K562 (cell line): ENCODE measurements at regions not wholly inside any gene's neighbourhood (a gene's known extent, or its start where the extent isn't known, plus 50 kb on each side); places are given as distances from the start of the nearest gene placed in this dataset.
A peak's percentile ranks its signal among the peaks of the same experiment; 100 is the strongest.

Experiments
- ATF3 ChIP-seq, 2 experiments: fragments of 450-650 bp in 1 of 2; sonication (generic) in 1 of 2; formaldehyde crosslinking in 1 of 2; IDR thresholded peaks in 1 of 2; conservative IDR thresholded peaks in 1 of 2; 2 replicates each; pipeline versions ENCODE4 v1.6.1 to v1.8.1; 2016 to 2023; ENCODE audit warnings: mild to moderate bottlenecking in 2 of 2, moderate library complexity in 2 of 2, inconsistent platforms in 1 of 2, missing genetic modification reagents in 1 of 2
- CAMTA2 ChIP-seq: fragments of 250-450 bp; sonication (Bioruptor Pico); conservative IDR thresholded peaks from 2 replicates; pipeline ENCODE4 v1.5.1; 2022
- CBX3 ChIP-seq, 2 experiments: IDR thresholded peaks; 1 replicate in 1 of 2; 2 replicates in 1 of 2; pipeline ENCODE4 v1.6.1; 2012; ENCODE audit warnings: inconsistent platforms in 2 of 2, low read length in 2 of 2, borderline replicate concordance in 1 of 2, control low read depth in 1 of 2
- ELF2 ChIP-seq: fragments of 250-450 bp; sonication (Bioruptor Pico); IDR thresholded peaks from 2 replicates; pipeline ENCODE4 v1.5.0; 2021; ENCODE audit warnings: mild to moderate bottlenecking
- EP400 ChIP-seq: fragments of 450-650 bp; IDR thresholded peaks from 2 replicates; pipeline ENCODE4 v1.6.1; 2017; ENCODE audit warnings: antibody characterized with exemption, mild to moderate bottlenecking, moderate library complexity
- ERF ChIP-seq: fragments of 450-650 bp; formaldehyde crosslinking; IDR thresholded peaks from 2 replicates; pipeline ENCODE4 v1.4.0; 2020; ENCODE audit warnings: mild to moderate bottlenecking, mixed read lengths
- FOXA1 ChIP-seq: fragments of 450-650 bp; IDR thresholded peaks from 2 replicates; pipeline ENCODE4 v1.6.1; 2016; ENCODE audit warnings: mild to moderate bottlenecking, borderline replicate concordance
- HSF4 ChIP-seq: fragments of 250-450 bp; sonication (Bioruptor Pico); IDR thresholded peaks from 2 replicates; pipeline ENCODE4 v2.1.2; 2022; ENCODE audit warnings: mild to moderate bottlenecking, moderate library complexity, borderline replicate concordance
- LEF1 ChIP-seq: fragments of 450-650 bp; IDR thresholded peaks from 2 replicates; pipeline ENCODE4 v1.6.1; 2016; ENCODE audit warnings: mild to moderate bottlenecking
- MAFG ChIP-seq: fragments of 450-650 bp; conservative IDR thresholded peaks from 2 replicates; pipeline ENCODE4 v1.6.1; 2016; ENCODE audit warnings: missing genetic modification characterization, missing compliant biosample characterization
- MCM5 ChIP-seq: fragments of 450-650 bp; IDR thresholded peaks from 2 replicates; pipeline ENCODE4 v1.6.1; 2016; ENCODE audit warnings: low read depth
- MIER1 ChIP-seq: fragments of 450-650 bp; IDR thresholded peaks from 2 replicates; pipeline ENCODE4 v1.6.1; 2016; ENCODE audit warnings: antibody characterized with exemption, mild to moderate bottlenecking, low read depth
- NEUROD1 ChIP-seq: fragments of 150-350 bp; IDR thresholded peaks from 2 replicates; pipeline ENCODE4 v1.6.1; 2014; ENCODE audit warnings: borderline replicate concordance, low read length, low read depth; ENCODE audit not compliant: partially characterized antibody
- PREB ChIP-seq: sonication (generic); formaldehyde crosslinking; IDR thresholded peaks from 2 replicates; pipeline ENCODE4 v1.8.1; 2023; ENCODE audit warnings: mild to moderate bottlenecking, missing genetic modification reagents
- RBM34 ChIP-seq: fragments of 200-400 bp; formaldehyde crosslinking; IDR thresholded peaks from 2 replicates; pipeline ENCODE4 v1.6.1; 2018; ENCODE audit warnings: low read length, borderline replicate concordance; ENCODE audit not compliant: insufficient read depth
- SUPT5H ChIP-seq: fragments of 450-650 bp; IDR thresholded peaks from 2 replicates; pipeline ENCODE4 v1.6.1; 2016
- TAF15 ChIP-seq: fragments of 200-400 bp; formaldehyde crosslinking; IDR thresholded peaks from 2 replicates; pipeline ENCODE4 v1.6.1; 2017; ENCODE audit warnings: mild to moderate bottlenecking, low read depth, low read length, moderate library complexity
- TSC22D4 ChIP-seq: fragments of 450-650 bp; IDR thresholded peaks from 2 replicates; pipeline ENCODE4 v1.6.1; 2016; ENCODE audit warnings: missing genetic modification characterization, missing biosample characterization, control low read depth
- VEZF1 ChIP-seq: fragments of 200-800 bp; sonication (Bioruptor generic); IDR thresholded peaks from 2 replicates; pipeline ENCODE4 v1.6.1; 2017; ENCODE audit warnings: missing genetic modification characterization, missing compliant biosample characterization
- ZBTB8A ChIP-seq: fragments of 450-650 bp; IDR thresholded peaks from 2 replicates; pipeline ENCODE4 v1.6.1; 2018; ENCODE audit warnings: mild to moderate bottlenecking, moderate library complexity; ENCODE audit not compliant: partially characterized antibody
- ZNF175 ChIP-seq: fragments of 200-800 bp; sonication (Bioruptor generic); IDR thresholded peaks from 2 replicates; pipeline ENCODE4 v1.6.1; 2016; ENCODE audit warnings: low read depth, mild to moderate bottlenecking, missing genetic modification characterization, missing compliant biosample characterization
- ZNF217 ChIP-seq: sonication (generic); formaldehyde crosslinking; IDR thresholded peaks from 2 replicates; pipeline ENCODE4 v1.8.0; 2022; ENCODE audit warnings: mild to moderate bottlenecking, missing genetic modification reagents
- ZNF311 ChIP-seq: fragments of 250-450 bp; sonication (Bioruptor Pico); IDR thresholded peaks from 2 replicates; pipeline ENCODE4 v1.4.0; 2020; ENCODE audit warnings: mild to moderate bottlenecking, moderate library complexity
- ZNF699 ChIP-seq: fragments of 250-450 bp; sonication (Bioruptor Pico); IDR thresholded peaks from 2 replicates; pipeline ENCODE4 v1.8.0; 2021; ENCODE audit warnings: mild to moderate bottlenecking, moderate library complexity; ENCODE audit not compliant: insufficient replicate concordance
- ZNF766 ChIP-seq: fragments of 200-800 bp; sonication (Bioruptor generic); conservative IDR thresholded peaks from 2 replicates; pipeline ENCODE4 v1.6.1; 2016; ENCODE audit warnings: missing genetic modification characterization, missing compliant biosample characterization

- TF ChIP-seq RBM34 (no peak), SUPT5H (no peak), MAFG (tag) (peak; percentile 48; the same call in 1 of the 2 replicates), NEUROD1 (no peak), FOXA1 (no peak), ZNF217 (no peak), ELF2 (CRISPR knock-in tag) (no peak), ZNF311 (no peak), ZNF766 (no peak), VEZF1 (CRISPR knock-in tag) (no peak), TSC22D4 (tag) (no peak), PREB (CRISPR knock-in tag) (no peak), TAF15 (no peak), MIER1 (no peak), ZNF175 (CRISPR knock-in tag) (0 out of 2 replicates have a peak, but pooled peaks have one; percentile 23), LEF1 (no peak), ERF (no peak), MCM5 (no peak), ZNF699 (CRISPR knock-in tag) (no peak), CBX3 (IDR thresholded peaks at IDR 0.05; ENCODE audit: borderline replicate concordance in 1 of 2, low read length in 2 of 2) (no peak), ATF3 (IDR thresholded peaks at IDR 0.05) (peak; percentile 92), ATF3 (CRISPR knock-in tag; conservative IDR thresholded peaks at IDR 0.05) (no peak), ZBTB8A (no peak), CAMTA2 (CRISPR knock-in tag) (no peak), EP400 (no peak), HSF4 (no peak)
These were observed 411.8 kb downstream of the MTX2 start (continued) for GRCh38 chr2:176680916-176681516.
